Islet of Langerhans (tissue), 1 donor: ENCODE measurements at regions not wholly inside any gene's neighbourhood (a gene's known extent, or its start where the extent isn't known, plus 50 kb on each side); places are given as distances from the start of the nearest gene placed in this dataset.
"Not testable (repeated sequence)": the region's sequence is repeated elsewhere in the genome, so short reads cannot be mapped to it uniquely, and the experiment has no call there.

Experiments
- FAIRE-seq: peaks from one replicate; lab custom pipeline; 2011; peaks lifted over from hg19 to GRCh38; lab: Jason Lieb, UNC

DNA sequence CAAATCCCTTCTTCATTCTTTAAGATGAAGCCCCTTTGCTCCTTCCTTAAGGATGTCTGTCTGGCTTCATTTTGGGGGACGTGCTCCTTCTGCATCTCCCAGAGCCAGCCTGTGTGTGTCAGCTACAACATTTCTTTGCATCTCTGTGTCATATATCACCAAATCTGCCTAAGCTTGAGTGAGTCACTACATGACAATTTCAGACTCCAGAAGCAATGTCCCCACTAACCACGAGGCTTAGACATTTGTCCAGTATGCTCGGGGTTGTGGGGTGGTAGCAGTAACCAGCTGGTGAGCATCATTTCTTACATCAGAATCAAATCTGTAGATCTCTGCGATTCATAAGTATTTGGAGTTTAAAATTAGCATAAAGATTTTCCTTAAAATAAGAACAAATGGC is 54.1 kb upstream of the USP14 start:
- not testable (repeated sequence) for FAIRE-seq

DNA sequence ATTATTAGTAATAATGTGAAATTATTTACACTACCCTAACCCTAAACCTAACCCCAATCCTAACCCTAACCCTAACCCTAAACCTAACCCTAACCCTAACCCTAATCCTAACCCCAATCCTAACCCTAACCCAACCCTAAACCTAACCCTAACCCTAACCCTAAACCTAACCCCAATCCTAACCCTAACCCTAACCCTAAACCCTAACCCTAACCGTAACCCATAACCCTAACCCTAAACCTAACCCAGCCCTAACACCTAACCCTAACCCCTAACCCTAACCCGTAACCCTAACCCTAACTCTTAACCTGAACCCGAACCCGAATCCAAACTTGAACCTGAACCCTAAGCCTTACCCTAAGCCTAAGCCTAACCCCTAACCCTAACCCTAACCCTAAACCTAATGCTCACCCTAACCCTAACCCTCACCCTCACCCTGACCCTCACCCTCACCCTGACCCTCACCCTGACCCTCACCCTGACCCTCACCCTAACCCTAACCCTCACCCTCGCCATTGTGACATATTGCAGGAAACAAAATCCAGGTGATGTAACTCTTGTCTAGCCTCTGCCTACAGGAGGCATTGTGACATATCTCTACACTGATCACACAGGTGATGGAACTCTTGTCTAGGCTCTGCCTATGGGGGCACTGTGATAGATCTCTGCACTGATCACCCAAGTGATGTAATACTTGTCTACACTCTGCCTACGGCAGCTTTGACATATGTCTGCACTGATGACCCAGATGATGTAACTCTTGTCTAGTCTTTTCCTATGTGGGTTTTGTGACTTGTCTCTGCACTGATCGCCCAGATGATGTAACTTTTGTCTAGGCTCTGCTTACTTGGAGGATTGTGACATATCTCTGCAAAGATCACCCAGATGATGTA is 53.0 kb upstream of the USP14 start:
- FAIRE-seq, result peak; percentile 100

DNA sequence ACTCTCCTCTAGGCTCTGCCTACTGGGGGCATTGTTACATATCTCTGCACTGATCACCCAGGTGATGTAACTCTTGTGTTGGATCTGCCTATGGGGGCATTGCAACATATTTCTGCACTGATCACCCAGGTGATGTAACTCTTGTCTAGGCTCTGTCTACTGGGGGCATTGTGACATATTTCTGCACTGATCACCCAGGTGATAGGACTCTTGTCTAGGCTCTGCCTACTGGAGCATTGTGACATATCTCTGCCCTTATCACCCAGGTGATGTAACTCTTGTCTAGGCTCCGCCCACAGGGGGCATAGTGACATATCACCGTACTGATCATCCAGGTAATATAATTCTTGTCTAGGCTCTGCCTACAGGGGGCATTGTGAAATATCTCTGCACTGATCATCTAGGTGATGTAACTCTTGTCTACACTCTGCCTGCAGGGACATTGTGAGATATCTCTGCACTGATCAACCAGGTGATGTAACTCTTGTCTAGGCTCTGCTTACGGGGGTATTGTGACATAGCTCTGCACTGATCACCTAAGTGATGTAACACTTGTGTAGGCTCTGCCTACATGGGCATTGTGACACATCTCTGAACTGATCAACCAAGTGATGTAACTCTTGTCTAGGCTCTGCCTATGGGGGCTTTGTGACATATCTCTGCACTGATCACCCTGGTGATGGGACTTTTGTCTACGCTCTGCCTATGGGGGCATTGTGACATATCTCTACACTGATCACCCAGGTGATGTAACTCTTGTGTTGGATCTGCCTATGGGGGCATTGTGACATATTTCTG is 52.1 kb upstream of the USP14 start:
- not testable (repeated sequence) for FAIRE-seq

DNA sequence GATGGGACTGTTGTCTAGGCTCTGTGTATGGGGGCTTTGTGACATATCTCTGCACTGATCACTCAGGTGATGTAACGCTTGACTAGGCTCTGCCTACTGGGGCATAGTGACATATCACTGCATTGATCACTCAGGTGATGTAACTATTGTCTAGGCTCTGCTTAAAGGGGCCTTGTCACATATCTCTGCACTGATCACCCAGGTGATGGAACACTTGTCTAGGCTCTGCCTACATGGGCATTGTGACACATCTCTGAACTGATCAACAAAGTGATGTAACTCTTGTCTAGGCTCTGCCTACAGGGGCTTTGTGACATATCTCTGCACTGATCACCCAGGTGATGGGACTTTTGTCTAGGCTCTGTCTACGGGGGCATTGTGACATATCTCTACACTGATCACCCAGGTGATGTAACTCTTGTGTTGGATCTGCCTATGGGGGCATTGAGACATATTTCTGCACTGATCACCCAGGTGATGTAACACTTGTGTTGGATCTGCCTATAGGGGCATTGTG is 51.4 kb upstream of the USP14 start:
- FAIRE-seq, result not testable (repeated sequence)

DNA sequence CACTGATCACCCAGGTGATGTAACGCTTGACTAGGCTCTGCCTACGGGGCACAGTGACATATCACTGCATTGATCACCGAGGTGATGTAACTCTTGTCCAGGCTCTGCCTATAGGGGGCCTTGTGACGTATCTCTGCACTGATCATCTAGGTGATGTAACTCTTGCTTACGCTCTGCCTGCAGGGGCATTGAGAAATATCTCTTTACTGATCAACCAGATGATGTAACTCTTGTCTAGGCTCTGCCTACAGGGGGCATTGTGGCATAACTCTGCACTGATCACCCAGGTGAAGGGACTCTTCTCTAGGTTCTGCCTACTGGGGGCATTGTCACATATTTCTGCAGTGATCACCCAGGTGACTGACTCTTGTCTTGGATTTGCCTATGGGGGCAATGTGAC is 50.9 kb upstream of the USP14 start:
- FAIRE-seq, result not testable (repeated sequence)

DNA sequence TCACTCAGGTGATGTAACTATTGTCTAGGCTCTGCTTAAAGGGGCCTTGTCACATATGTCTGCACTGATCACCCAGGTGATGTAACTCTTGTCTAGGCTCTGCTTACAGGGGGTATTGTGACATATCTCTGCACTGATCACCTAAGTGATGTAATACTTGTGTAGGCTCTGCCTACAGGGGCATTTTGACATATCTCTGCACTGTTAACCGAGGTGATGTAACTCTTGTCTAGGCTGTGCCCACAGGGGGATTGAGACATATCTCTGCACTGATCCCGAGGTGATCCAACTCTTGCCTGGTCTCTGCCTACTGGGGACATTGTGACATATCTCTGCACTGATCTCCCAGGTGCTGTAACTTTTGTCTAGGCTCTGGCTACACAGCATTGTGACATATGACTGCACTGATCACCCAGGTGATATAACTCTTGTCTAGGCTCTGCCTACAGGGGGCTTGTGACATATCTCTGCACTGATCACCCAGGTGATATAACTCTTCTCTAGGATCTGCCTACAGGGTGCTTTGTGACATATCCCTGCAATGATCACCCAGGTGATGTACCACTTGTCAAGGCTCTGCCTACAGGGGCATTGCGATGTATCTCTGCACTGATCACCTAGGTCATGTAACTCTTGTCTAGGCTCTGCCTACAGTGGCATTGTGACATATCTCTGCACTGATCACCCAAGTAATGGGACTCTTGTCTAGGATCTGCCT is 50.3 kb upstream of the USP14 start:
- not testable (repeated sequence) for FAIRE-seq
